ENCODE measurements at regions not wholly inside any gene's neighbourhood (a gene's known extent, or its start where the extent isn't known, plus 50 kb on each side); places are given as distances from the start of the nearest gene placed in this dataset.

DNA sequence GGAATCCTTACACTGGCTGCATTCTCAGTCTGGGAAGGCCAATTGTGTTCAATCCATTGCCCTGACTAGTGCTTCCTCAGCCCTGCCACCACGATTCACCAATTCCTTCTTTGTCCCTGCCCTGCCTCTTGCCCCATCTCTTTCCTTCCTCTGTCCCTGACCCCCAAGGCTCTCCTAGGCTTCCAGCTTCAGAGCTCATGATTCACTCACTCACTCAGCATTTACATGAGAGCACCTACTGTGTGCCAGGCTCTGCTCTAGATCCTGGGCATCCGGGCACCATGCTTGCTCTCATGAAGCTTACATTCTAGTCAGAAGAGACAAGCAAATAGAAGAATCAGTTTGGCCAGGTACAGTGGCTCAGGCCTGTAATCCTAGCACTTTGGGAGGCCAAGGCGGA, 489.5 kb upstream of the JARID2 start:
- TF ChIP-seq FOXP2 (optimal IDR thresholded peaks at IDR 0.05; ENCODE audit: borderline replicate concordance, extremely low read depth, extremely low read length, insufficient read depth) (no peak), SIN3A (IDR thresholded peaks at IDR 0.05; ENCODE audit: borderline replicate concordance, insufficient read depth, low read length) (no peak), POLR2AphosphoS5 (IDR thresholded peaks at IDR 0.05; ENCODE audit: low read depth, low read length) (no peak), TAF1 (IDR thresholded peaks at IDR 0.05; ENCODE audit: borderline replicate concordance, insufficient read depth, low read length) (no peak)
- TF ChIP-seq, protein P1, sequence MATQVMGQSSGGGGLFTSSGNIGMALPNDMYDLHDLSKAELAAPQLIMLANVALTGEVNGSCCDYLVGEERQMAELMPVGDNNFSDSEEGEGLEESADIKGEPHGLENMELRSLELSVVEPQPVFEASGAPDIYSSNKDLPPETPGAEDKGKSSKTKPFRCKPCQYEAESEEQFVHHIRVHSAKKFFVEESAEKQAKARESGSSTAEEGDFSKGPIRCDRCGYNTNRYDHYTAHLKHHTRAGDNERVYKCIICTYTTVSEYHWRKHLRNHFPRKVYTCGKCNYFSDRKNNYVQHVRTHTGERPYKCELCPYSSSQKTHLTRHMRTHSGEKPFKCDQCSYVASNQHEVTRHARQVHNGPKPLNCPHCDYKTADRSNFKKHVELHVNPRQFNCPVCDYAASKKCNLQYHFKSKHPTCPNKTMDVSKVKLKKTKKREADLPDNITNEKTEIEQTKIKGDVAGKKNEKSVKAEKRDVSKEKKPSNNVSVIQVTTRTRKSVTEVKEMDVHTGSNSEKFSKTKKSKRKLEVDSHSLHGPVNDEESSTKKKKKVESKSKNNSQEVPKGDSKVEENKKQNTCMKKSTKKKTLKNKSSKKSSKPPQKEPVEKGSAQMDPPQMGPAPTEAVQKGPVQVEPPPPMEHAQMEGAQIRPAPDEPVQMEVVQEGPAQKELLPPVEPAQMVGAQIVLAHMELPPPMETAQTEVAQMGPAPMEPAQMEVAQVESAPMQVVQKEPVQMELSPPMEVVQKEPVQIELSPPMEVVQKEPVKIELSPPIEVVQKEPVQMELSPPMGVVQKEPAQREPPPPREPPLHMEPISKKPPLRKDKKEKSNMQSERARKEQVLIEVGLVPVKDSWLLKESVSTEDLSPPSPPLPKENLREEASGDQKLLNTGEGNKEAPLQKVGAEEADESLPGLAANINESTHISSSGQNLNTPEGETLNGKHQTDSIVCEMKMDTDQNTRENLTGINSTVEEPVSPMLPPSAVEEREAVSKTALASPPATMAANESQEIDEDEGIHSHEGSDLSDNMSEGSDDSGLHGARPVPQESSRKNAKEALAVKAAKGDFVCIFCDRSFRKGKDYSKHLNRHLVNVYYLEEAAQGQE (IDR thresholded peaks at IDR 0.05; ENCODE audit: insufficient read depth in 1 of 2, low read depth in 2 of 2, low read length in 2 of 2) = no peak

DNA sequence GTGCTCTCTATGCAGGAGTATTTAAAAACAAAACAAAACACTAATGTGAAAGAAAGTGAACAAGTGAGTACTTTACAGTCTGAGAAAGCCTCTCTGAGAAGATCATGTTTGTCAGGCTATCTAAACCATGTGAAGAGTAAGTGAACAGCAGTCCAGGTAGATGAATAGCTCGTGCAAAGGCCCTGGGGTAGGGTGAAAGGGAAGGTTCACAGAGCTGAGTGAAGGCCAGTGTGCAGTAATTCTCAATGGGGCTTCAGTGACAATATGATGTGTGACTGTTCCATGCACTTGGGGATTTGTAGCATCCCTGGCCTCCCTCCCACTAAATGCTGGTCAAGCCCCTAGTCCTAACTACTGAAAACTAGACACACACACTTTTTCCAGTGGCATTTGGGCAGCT, 488.9 kb upstream of the JARID2 start:
- no peak for TF ChIP-seq SIN3A (IDR thresholded peaks at IDR 0.05; ENCODE audit: borderline replicate concordance, insufficient read depth, low read length)
- TF ChIP-seq, protein P1 (IDR thresholded peaks at IDR 0.05; ENCODE audit: insufficient read depth in 1 of 2, low read depth in 2 of 2, low read length in 2 of 2) = no peak
- no peak for TF ChIP-seq TAF1 (IDR thresholded peaks at IDR 0.05; ENCODE audit: borderline replicate concordance, insufficient read depth, low read length)

- TF ChIP-seq POLR2AphosphoS5 (IDR thresholded peaks at IDR 0.05; ENCODE audit: low read depth, low read length) (no peak), SIN3A (IDR thresholded peaks at IDR 0.05; ENCODE audit: borderline replicate concordance, insufficient read depth, low read length) (no peak), TAF1 (IDR thresholded peaks at IDR 0.05; ENCODE audit: borderline replicate concordance, insufficient read depth, low read length) (no peak), FOXP2 (optimal IDR thresholded peaks at IDR 0.05; ENCODE audit: borderline replicate concordance, extremely low read depth, extremely low read length, insufficient read depth) (no peak)
Observed at GRCh38 chr6:14757418-14757817, 488.5 kb upstream of the JARID2 start.

DNA sequence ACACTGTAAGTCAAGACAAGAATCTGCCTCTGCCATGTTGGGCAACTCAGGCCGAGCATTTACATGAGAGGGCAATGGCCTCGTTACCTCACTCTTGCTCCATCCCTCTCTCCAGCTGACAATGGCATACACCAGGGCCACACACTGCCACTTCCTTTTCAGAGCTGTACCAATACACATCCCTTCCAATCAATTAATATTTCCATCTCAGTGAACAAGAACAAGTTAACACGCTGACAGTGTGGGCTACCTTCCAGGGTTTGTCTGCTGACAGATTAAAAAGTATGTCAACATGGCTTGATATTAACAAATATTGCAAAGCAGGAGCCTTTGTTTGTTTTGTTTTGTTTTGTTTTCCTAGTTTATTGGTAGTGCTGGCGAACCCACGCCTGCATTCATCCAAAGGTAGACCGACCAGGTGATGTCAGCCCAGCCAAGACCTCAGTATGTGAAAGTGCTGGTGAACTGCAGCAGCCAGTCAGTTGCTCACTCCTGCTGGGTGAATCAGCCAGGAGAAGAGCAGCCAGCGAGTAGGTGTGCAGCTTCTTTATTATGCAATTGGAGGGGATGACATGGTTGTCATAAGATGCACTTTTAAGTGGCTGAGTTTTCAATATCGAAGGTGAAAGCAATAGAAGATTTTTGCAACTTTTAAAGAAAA, 487.3 kb upstream of the JARID2 start:
- no peak for TF ChIP-seq TAF1 (IDR thresholded peaks at IDR 0.05; ENCODE audit: borderline replicate concordance, insufficient read depth, low read length)
- no peak for TF ChIP-seq SIN3A (IDR thresholded peaks at IDR 0.05; ENCODE audit: borderline replicate concordance, insufficient read depth, low read length)
- no peak for TF ChIP-seq FOXP2 (optimal IDR thresholded peaks at IDR 0.05; ENCODE audit: borderline replicate concordance, extremely low read depth, extremely low read length, insufficient read depth)
- TF ChIP-seq, protein P1 (IDR thresholded peaks at IDR 0.05; ENCODE audit: insufficient read depth in 1 of 2, low read depth in 2 of 2, low read length in 2 of 2) = no peak
- no peak for TF ChIP-seq POLR2AphosphoS5 (IDR thresholded peaks at IDR 0.05; ENCODE audit: low read depth, low read length)

- TF ChIP-seq SIN3A (IDR thresholded peaks at IDR 0.05; ENCODE audit: borderline replicate concordance, insufficient read depth, low read length) = no peak
- no peak for TF ChIP-seq POLR2AphosphoS5 (IDR thresholded peaks at IDR 0.05; ENCODE audit: low read depth, low read length)
- TF ChIP-seq, protein P1 (IDR thresholded peaks at IDR 0.05; ENCODE audit: insufficient read depth in 1 of 2, low read depth in 2 of 2, low read length in 2 of 2) = no peak
- TF ChIP-seq FOXP2 (optimal IDR thresholded peaks at IDR 0.05; ENCODE audit: borderline replicate concordance, extremely low read depth, extremely low read length, insufficient read depth) = no peak
- no peak for TF ChIP-seq TAF1 (IDR thresholded peaks at IDR 0.05; ENCODE audit: borderline replicate concordance, insufficient read depth, low read length)
Observed at GRCh38 chr6:14759976-14760672, 485.7 kb upstream of the JARID2 start.
